H1 (cell line): ENCODE measurements at regions not wholly inside any gene's neighbourhood (a gene's known extent, or its start where the extent isn't known, plus 50 kb on each side); places are given as distances from the start of the nearest gene placed in this dataset.

Experiments
- CHD7 ChIP-seq: fragments of 300-600 bp; sonication (generic); IDR thresholded peaks from 2 replicates; pipeline ENCODE4 v1.7.1; 2012; ENCODE audit warnings: low read length, moderate library complexity, mild to moderate bottlenecking, inconsistent platforms; ENCODE audit not compliant: insufficient replicate concordance
- SIX5 ChIP-seq: IDR thresholded peaks from 2 replicates; pipeline ENCODE4 v1.6.1; 2011; ENCODE audit warnings: mild to moderate bottlenecking, low read depth, low read length
- SP4 ChIP-seq: IDR thresholded peaks from 2 replicates; pipeline ENCODE4 v1.6.1; 2012; ENCODE audit warnings: low read length, inconsistent platforms

- no peak for TF ChIP-seq CHD7
- no peak for TF ChIP-seq SP4
- no peak for TF ChIP-seq SIX5
Measured at GRCh38 chr2:45330637-45331409, 280.2 kb downstream of the SRBD1 start (continued).
